Activated CD4-positive, alpha-beta T cell treated with anti-CD3 and anti-CD28 coated beads, Interleukin-2, Interleukin-4, amounts not matched to agents 100 ng/mL and 50 ng/mL, durations not matched to agents 16 hours and 8 hours (primary cell): ENCODE measurements at regions not wholly inside any gene's neighbourhood (a gene's known extent, or its start where the extent isn't known, plus 50 kb on each side); places are given as distances from the start of the nearest gene placed in this dataset.
"Not testable (repeated sequence)": the region's sequence is repeated elsewhere in the genome, so short reads cannot be mapped to it uniquely, and the experiment has no call there.

Source experiments
- DNase-seq: peaks from one replicate; pipeline ENCODE4 v3.0.0-alpha.2; 2020; ENCODE audit warnings: low spot score

DNA sequence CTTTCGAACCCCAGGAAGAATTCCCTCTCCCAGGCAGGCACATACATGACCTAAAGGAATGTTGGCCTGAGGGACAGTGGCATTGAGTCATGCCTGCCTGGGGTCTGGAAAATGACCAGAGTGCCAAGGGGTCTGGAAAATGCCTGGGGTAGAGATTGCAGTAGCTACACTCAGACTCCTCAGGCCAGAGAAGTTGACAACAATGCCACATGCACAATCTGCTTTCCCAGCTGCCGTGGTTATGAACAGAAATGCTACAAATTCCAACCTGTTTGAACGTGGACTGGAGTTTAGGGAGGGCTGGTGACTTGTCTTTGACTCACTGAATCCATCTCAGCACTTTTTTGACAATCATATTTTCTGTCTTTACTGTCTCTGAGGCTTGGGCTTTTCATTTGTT lies 250.0 kb downstream of the ABCC12 start:
- DNase-seq = no peak

DNA sequence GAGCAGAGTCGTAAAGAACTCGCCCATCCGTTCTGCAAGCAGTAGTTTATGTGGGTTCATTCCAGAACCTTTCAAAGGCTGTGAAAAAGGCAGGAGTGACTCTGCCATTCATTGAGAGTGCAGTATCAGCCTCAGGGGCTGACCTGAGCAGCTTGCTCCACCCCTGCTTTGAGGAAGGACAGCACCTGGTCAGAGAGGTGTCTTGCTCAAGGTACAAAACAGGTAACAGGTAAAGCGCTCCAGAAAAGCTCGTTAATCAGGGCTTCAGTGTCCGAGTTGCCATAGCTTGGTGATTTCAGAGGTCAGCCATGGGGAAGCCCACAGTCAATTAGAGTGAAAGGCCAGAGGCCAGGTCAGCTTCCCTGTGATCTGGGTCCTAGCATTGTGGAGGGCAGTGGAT lies 251.1 kb downstream of the ABCC12 start:
- DNase-seq = no peak

DNA sequence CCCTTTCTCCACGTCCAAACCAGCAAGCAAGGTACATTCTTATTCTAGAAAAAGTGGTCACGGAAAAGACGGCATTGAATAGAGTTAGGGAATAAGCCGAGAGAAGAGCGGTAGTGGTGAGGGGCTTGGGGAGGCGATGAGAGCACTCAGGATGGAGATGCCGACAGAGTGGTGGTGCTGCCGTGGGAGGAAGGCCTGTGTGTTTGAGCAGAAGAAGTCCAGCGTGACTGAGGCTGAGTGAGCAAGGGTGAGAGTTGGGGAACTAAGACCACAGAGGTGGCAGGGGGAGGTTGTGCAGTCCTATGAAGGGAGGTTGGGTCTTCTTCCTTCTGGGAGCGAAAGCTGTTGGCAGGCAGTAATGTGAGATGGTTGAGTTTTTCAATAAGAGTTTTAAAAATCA lies 252.3 kb downstream of the ABCC12 start:
- DNase-seq = no peak

DNA sequence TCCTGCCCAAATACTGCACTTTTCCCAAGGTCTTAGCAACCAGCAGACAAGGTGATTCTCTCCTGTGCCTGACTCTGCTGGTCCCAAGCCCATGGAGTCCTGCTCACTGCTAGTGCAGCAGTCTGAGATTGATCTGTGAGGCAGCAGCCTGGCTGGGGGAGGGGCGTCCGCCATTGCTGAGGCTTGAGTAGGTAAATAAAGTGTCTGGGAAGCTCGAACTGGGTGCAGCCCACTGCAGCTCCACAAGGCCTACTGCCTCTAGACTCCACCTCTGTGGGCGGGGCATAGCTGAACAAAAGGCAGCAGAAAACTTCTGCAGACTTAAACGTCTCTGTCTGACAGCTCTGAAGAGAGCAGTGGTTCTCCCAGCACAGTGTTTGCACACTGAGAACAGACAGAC lies 258.7 kb downstream of the ABCC12 start:
- not testable (repeated sequence) for DNase-seq

DNA sequence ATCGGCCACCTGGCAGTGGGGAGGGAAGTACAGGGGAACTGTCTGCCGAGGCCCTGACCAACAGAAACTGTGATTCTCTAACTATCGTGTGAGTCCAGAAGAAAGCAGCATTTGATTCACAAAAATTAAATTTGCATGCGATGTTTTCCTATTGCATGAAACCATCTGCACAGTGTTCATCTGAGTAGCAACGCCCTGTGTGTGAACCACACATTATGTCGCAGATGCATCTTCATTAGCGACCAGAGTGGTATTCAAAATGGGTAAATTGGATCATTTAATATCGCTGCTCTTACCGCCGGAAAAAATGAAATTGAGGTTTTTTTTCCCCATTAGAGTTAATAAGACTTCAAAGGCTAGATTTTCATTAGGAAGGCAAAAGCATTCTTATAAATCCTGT lies 260.6 kb downstream of the ABCC12 start:
- DNase-seq = no peak

DNA sequence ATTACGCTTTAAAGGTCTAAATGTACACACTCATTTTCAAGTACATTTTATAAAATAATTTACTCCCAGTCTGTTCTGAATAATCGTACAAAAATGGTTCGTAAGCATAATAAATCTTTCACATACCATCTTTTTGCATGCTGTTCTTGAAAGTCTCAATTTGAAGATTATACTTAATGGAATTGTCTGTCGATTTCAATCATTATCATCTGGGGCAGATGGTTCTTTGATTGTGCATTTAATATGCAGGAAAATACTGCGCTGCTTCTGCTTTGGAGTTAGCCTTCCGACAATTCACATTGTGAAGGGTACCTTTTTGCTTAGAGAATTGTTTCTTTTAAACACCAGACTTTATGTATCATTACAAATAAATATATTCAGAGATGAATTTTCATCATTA lies 262.8 kb downstream of the ABCC12 start:
- DNase-seq = no peak

DNA sequence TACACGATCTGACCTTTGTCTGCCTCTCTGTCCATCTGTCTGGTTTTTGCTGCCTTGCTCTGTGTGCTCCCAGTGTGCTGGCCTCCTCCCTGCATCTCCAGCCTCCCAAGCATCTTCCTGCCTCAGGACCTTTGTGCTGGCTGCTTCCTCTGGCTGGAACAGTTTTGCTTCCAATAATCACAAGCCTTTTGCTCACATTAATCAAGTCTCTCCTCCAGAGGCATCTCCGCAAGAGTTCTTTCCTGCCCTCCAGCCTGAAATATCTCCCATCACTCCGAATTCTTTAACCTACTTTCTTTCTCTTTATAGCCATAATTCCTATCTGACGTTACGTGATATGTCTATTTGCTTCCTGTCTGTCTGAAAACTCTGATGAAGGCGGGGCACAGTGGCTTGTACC lies 267.1 kb downstream of the ABCC12 start:
- no peak for DNase-seq

DNA sequence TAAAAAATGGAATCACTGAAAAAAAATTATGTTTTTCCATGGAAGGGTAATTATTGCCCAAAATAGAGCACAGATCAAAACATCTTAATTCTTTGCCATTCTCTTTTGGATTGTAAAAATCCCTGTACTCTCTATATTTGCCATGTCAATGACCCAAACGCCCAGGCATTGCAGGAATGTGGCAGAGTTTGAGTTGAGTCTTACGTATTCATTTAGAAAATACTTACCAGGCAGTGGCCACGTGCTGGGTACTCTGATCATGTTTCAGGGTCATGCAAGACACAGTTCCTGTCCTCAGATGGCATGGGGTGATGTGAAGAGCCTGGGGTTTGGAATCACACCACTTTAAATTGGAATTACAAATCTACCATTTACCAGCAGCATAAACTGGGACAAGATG lies 267.7 kb downstream of the ABCC12 start:
- DNase-seq = no peak

DNA sequence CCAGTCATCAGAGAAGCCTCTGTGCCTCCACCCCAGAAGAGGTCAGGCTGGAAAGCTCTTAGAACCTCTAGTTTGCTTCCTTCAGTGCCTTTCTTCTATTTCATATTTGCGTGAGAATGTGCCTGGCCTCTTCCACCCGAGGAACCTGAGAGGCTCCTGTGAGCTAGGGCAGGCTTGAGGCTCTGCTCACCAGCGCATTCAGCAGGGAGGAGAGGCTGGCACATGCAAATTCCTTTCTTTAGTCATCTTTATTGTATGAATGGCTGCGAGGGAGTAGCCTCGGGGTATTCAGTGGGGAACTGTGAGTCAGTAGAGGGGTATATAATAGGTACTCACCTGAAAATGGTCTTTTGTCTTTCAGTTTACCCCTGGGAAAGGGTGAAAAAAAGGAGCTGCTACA lies 268.3 kb downstream of the ABCC12 start:
- no peak for DNase-seq

DNA sequence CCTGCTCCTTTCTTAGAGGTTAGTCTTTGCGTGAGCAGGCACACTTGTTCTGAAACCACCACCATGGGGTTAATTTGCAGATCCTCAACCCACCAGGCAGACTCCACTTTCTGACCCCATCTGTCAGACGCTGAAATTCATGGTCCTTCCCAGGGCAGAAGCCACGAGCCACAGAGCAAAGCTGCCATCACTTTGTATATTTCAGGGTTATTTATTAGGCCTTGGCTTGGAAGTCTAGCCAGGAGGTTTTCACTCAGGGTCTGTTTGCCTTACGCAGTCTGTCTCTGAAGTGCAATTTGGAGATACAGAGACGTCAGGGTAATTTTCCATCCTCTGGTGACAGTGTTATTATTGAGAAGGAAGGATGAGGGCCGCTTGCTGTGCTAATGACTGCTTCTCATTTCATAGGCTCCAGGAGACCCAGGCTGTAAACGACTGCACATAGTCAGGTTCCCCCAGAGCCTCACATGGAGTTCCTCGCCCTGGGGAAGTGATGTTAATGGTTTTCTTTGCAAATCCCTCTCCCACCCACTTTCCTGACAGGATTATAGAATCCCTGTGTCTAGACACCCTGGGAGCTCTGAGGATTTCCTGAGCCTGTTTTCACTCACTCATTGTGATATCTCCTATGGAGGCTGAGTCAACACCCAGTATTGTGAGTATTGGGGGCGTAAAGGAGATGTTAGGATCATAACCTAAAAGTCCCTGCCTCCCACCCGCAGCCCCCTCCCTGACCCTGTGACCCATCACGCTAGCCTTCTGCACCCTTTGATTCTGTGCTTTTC lies 269.0 kb downstream of the ABCC12 start:
- DNase-seq = no peak

DNA sequence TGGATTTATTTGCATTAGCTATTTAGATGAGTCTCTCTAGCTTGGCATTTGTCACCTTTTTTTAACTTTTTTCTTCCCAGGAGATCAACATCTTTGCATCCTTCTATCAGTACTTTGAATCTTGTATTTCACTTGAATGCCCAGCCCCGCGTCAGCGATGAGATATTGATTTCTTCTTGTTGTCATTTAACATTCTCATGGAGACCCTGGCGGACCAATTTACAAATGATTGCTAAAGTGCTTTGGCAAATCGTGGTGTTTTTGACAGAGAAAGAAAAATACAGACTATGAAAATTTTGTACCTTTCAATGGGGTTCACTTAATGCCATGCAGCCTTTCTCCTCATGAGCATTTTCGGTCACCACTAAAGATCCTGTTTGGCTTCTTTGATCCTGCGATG lies 269.7 kb downstream of the ABCC12 start:
- no peak for DNase-seq

DNA sequence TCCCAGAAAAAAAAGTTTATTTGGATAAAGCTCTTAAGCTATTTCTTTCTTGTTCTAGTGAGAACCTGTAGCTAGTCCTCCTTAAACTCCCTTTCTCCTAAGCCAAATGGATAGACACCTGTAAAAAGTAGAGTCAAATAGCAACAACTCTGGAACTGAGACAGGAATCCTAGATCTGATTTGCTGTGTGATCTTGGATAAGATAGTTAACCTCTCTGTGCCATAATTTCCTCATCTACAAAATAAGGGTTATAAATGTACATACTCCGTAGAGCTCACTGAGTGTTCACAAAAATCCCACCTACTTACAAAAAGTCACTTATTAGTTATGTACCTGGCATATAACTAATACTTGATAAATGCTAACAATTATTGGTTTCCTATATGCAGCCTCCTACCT lies 270.3 kb downstream of the ABCC12 start:
- no peak for DNase-seq

DNA sequence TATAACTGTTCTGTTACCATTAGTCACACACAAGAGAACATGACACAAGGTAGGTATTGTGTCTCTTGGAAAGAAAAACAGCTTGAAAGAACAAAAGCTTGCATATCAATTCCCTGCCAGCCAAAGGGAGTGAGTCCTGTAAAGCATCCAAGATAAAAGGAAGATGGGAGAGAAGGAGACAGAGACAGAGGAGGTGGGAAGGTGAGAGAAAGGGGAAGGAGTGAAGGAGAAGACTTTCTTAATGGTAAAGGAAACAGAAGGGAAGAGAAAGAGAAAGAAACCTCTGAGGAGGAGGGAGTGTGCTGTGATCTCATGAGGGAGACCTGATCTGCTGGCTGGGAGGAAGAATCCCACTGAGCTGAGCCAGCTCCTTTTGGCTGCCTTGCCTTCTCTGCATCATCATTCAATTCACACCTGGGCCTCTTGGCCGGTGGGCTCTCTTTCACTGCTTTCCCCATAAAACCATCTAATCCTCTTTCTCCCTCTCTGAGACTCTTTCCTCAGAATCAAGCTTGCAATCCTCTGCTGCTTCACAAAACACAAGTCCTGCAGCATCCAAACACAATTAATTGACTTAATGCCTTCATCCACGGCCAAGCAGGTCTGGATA lies 271.6 kb downstream of the ABCC12 start:
- DNase-seq = no peak

DNA sequence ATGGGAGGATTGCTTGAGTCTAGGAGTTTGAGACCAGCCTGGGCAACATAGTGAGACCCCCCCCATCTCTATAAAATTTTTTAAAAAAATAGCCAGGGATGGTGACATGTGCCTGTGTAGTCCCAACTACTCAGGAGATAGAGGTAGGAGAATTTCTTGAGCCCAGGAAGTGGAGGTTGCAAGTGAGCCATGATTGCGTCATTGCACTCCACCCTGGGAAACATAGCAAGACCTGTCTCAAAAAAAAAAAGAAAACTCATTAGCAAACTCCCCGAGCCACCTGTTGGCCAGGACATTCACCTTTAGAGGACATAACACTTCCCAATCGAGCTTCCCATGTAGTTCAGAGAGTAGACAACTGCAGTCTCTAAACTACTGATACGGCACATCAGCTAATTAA lies 274.2 kb downstream of the ABCC12 start:
- no peak for DNase-seq

DNA sequence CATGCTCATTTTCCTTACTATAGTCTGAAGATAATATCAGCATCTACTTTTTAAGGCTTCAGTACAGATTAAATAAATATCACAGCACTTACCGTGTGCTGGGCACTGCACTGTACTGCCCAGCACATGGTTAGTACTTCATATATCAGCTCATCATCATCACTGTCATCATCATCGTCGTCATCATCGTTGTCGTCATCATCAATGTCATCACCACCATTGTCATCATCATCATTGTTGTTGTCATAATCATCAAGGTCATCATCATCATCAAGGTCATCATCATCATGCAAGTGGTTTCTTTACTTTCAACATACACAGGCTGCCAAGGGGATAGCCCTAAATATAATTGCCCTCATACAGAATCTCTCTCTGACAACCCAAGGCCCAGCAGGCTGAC lies 275.1 kb downstream of the ABCC12 start:
- DNase-seq = no peak

DNA sequence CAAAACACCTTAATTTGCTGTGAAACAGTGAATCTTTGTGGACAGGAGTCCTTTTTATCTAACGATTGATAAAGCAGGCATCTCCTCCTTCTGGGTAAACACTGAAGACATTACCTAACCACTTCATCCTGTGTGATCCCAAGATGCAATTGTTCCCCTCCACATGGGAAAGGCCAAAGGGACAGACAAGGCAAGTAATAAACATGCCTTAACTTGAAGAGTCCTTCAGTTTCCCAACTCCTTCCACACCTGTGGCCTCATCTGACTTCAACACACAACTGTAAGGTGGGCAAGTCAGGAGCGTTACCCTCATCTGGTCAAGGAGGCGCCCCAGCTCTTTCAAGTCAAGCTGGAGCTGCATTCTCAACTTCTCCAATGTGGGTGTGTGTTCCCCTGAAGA lies 278.6 kb downstream of the ABCC12 start:
- no peak for DNase-seq

DNA sequence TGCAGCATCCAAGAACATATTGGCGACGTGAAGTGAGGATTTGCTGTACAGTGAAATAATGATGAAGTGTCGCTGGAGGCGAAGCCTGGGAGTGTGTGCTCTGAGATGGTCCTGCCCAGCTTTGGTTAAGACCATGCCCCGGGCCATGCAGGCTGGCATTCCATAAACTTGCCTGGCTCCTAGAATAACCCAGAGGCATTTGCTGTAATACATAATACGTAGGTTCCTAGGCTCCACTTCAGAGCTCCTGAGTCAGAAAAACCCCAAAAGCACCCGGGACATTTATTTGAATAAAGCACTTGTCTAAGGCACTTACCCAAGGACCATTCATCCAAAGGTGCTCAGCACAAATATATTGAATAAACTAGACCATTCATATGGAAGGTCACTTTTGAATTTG lies 279.3 kb downstream of the ABCC12 start:
- DNase-seq = no peak

DNA sequence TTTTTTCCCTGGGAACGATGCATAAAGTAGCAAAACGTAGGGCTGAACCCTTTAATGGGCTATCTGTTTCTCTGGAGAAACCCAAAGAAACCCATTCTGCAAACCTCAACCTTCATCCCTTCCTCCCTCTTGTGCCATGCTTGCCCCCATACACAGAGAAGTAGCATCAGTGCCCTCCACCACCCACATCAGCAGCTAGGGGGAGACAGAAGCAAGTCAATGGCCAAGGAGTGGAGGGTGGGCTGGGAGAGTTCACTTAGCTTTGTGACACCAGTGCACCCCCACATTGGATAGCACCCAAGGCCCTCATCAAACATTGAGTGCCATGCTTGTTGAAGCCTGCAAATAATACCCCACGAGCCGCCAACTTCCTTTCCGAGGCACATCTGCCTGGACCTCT lies 282.4 kb downstream of the ABCC12 start:
- DNase-seq = no peak

DNA sequence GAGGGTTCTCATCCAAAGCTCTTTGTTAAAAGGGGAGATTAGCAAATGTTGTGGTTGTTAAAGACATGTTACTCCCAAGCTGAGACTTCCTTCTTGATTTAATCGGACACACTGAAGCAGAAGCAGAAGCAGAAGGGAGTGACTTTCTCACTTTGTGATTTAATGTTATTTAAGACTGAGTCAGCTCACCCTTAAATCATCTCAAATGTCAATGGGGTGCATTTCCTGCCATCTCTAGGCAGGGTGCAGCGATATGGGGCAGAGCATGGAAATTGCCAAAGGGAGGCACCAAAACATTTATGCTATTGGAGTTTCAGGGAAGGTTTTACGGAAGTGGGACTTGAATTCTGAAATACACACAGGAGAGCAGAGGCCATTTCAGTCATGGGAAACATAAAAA lies 283.6 kb downstream of the ABCC12 start:
- no peak for DNase-seq

DNA sequence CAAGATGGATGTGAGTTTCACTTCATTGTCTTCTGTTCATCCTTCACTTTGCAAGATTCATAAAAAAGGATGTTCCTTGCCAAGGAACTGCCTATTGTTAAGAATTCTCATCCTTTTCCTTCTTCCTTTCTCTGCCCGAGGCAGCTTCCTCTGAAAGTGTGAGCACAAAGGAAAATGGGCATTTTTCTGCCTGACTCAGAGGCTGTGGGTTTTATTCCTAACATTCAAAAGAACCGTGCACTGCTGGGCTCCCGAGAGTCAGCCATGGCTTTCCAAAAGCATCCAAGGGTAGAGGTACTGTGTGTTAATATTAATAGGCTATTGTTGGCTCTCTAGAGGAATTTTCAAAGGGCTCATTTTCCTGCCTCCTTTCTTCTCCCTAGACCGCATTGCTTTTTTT lies 289.4 kb downstream of the ABCC12 start:
- no peak for DNase-seq

DNA sequence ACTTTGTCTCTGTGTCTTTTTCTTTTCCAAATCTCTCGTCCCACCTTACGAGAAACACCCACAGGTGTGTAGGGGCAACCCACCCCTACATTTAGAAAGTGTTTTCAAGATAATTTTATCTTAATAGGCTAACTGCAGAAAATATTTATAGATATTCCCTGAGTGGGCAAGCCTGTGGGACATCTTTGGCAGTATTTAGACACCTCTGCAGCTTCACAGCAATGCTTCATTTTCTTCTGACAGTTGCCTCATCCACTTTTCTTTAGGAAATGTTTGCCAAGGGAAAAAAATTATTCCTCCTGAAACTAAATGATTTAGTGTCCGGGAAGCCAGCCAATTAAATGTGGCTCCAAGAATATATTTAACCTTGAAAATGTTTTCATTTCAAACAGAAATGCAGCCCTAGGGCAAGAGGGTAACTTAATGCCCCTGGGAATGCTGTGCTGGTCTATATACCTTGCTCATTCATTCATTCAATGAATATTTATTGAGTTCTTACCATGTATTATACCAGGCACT lies 290.4 kb downstream of the ABCC12 start:
- DNase-seq = no peak

DNA sequence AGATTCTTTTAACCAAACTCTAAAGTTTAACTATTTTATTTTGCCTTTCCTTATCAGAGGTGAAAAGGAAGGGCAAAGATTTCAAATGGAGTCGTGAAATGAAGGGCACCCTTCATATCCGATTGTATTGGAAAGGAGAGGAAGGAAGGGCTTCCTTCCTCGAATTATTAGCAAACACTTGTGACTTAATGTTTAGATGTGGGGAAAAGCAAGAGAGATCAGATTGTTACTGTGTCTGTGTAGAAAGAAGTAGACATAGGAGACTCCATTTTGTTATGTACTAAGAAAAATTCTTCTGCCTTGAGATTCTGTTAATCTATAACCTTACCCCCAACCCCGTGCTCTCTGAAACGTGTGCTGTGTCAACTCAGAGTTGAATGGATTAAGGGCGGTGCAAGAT lies 291.5 kb downstream of the ABCC12 start:
- not testable (repeated sequence) for DNase-seq

DNA sequence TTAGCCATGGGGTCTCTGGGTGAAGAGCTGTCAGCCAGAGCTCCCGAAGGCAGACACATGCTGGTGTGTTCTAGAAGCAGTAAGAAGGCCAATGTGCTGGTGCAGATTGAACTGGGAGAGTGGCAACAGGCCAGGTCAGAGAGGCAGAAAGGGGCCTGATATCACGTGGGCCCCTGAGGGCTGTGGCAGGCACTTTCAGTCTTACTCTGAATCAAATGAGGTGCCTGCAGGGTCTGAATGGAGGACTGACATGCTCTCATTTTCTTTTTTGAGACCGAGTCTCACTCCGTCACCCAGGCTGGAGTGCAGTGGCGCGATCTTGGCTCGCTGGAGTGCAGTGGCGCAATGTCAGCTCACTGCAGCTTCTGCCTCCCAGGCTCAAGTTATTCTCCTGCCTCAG lies 293.8 kb downstream of the ABCC12 start:
- no peak for DNase-seq
